HG02798 (cell line): ENCODE measurements at regions not wholly inside any gene's neighbourhood (a gene's known extent, or its start where the extent isn't known, plus 50 kb on each side); places are given as distances from the start of the nearest gene placed in this dataset.
"Not testable (repeated sequence)": the region's sequence is repeated elsewhere in the genome, so short reads cannot be mapped to it uniquely, and the experiment has no call there.

Experiments used
- ATAC-seq: cut with Tn5 transposase; IDR thresholded peaks from one replicate; pipeline ENCODE4 v1.9.1; 2021; ENCODE audit warnings: mild to moderate bottlenecking; ENCODE audit not compliant: unreplicated experiment, poor library complexity

DNA sequence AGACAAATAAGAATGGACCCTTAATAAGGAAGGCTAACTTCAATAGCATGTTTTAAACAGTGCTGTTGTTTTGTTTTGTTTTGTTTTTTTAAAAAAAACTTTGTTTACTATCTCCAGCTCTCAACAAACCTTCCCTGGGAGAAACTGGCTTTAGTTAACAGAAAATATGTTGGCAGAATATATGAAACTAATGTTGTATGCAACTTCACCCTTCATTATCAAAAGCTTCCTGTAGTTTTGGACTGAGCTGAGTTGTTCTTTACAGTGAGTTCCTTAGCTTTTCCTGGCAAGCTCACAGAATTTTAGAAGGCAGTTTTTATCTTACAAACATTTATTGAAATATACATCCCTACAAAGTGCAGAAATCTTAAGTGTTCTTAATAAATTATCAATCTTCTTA, 2480.7 kb upstream of the PCDH20 start:
- ATAC-seq = no peak

DNA sequence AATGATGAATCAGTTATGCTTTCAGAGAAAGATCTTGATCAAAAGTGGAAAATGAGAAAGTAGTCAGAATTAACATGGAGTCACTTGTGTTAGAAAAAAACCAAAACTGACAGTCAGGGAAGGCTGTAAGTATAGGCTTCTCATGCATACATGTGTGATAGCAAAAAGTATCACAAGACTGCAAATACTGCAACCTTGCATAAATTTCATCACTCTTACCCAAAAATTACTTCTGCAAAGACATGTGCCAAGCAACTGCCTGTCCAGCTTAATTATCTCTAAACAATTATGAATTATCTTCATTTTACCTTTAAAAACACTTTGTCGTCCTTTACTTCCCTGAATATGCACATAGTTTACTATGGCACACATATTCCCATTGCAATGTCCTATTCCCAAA, 2466.4 kb upstream of the PCDH20 start:
- no peak for ATAC-seq

DNA sequence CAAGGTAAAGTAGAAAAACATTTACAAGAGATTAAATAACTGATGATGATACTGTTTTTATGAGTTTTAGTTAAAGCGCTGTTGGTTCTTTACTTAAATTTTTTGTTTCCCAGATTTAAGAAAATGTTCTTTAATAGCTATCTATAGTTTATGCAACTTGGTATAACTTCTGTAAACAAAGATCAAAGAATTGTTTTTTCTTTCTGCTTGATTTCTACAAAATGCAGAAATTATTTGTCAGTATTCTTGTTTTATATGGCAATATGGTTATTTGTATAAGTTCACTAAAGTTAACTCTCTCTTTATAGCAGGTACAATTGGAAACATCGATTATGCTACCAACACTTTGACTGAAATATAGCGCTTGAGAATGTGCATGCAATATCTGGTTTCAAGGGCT, 2465.1 kb upstream of the PCDH20 start:
- no peak for ATAC-seq

DNA sequence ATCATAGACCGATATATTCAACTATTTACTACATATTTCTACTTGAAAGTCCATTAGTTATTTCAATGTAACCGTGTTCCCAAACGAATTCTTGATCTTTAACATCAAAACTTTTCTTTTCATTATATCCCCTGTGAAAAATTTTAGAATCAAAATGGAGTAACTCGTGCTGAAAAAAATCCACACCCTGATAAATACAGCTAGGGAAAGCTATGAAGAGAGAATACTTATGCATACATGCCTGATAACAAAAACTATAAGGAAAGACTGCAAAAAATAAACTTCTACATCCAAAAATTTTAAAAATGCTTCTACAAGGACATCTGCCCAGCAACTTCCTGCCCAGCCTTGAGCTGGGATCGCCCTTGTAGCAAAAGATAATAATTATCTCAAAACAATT, 2458.3 kb upstream of the PCDH20 start:
- no peak for ATAC-seq

DNA sequence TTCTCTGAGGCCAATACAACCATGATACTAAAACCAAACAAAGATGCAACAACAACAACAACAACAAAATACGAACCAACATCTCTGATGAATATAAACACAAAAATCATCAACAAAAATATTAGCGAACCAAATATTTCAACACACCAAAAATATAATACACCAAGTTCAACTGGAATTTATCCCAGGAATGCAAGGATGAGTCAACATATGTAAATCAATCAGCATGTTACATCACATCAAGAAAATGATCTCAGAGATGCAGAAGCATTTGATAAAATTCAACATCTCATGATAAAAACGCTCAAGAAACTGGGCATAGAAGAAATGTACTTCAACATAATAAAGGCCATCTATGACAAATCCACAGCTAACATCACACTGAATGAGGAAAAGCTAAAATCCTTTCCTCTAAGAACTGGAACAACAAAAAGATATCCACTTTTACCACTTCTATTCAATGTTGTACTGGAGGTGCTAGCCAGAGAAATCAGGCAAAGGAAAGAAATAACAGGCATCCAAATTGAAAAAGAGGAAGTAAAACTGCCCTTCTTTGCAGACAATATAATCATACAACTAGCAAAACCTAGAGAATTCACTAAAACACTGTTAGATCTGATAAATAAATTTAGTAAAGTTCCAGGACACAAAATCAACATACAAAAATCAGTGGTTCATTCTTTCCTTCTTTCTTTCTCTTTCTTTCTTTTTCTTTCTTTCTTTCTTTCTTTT, 2448.7 kb upstream of the PCDH20 start:
- no peak for ATAC-seq

DNA sequence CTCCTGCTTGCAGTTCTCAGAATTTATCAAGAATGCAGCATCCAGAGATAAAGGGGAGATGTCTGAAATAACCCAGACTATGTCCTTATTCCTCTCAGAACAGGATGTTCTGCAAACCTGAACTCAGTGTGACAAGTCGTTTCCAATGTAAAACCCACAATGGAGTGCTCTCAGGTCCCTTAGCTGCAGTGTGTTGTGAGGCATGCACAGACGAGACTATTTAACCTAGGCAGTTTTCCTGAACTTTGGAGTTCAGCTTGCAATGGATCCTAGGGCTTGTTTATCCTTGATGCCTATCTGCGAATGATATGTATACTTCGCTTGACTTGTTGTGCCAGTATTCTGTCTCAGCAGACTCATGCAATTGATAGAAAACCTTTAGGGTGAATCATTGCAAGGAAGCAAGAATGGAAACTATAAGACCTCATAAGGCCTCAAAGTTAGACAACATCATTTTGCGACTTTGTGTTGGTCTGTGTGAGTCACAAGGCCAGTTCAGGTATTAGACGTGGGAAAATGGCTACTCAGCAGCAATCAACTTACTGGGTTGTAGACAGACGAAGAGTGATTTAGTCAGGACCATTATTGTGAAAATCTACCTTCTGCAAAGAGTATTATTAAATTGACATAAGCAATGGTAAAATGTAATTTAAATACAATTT, 2439.9 kb upstream of the PCDH20 start:
- ATAC-seq = no peak

DNA sequence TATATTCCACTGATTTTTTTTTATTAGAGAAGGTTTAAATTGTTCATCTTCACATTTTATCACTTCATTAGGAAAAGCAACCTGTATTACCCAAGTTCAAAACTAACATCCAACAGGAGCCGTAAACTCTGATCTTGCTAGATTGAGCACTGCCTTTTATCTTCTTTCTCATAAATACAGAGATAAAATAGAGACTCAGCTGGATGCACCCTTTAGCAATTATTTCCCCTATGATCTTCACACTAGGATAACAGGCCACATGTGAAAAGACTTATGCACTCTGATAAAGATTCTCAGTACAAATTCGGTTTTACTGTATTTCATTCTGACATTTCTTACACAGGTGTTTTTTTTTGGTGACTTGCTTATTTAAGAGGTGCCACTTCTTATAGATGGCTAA, 2438.2 kb upstream of the PCDH20 start:
- ATAC-seq = no peak

DNA sequence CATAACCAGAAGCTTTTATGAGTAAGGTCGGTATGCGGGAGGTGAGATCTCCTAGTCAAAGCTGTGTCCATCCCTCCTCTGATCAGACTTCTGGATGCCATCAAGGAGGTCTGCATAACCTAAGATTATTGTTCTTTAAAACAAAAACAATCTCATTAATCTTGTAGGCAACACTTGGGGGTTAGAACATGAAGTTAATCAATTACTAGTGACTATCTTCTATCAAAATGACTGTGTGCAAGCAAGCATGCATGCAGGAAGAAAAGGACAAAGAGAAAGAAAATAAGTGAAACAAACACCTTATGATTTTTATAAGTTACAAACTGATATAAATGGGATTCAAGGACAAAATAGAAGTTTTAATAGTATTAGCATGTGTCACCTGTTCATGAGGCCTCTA, 2435.9 kb upstream of the PCDH20 start:
- no peak for ATAC-seq

DNA sequence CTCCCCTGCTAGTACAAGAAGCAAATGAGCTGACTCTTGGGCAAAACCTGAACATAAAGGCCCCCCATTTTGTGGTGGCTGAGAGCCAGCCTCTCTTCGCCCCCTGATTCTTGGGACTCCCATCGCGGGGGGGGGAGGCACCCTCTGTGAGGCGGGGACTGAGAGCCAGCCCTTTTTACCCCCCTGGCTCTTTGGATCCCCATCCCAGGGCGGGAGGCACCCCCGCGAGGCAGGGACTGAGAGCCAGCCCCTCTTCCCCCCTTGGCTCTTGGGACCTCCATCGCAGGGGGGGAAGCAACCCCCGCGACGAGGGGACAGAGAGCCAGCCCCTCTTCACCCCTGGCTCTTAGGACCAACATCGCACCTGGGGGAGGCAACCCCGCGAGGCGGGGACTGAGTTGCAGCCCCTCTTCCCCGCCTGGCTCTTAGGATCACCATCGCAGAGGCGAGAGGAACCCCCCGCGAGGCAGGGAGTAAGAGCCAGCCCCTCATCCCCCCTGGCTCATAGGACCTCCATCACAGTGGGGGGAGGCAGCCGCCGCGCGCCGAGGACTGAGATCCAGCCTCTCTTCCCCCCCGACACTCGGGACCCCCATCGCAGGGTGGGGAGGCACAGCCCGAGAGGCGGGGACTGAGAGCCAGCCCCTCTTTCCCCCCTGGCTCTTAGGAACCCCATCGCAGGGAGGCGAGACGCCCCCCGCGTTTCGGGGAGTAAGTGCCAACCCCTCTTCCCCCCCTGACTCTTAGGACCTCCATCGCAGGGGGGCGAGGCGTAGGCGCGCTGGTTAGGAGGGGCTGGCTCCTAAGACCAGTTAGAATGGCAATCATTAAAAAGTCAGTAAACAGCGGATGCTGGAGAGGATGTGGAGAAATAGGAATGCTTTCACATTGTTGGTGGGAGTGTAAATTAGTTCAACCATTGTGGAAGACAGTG, 2428.4 kb upstream of the PCDH20 start:
- ATAC-seq = no peak

DNA sequence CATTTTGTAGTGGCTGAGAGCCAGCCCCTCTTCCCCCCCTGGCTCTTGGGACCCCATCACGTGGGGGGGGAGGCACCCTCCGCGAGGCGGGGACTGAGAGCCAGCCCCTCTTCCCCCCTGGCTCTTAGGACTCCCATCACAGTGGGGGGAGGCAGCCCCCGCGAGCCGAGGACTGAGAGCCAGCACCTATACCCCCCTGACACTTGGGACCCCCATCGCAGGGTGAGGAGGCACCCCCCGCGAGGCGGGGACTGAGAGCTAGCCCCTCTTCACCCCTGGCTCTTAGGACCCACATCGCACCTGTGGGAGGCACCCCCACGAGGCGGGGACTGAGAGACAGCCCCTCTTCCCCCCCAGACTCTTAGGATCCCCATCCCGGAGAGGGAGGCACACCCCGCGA, 2426.5 kb upstream of the PCDH20 start:
- ATAC-seq = no peak

DNA sequence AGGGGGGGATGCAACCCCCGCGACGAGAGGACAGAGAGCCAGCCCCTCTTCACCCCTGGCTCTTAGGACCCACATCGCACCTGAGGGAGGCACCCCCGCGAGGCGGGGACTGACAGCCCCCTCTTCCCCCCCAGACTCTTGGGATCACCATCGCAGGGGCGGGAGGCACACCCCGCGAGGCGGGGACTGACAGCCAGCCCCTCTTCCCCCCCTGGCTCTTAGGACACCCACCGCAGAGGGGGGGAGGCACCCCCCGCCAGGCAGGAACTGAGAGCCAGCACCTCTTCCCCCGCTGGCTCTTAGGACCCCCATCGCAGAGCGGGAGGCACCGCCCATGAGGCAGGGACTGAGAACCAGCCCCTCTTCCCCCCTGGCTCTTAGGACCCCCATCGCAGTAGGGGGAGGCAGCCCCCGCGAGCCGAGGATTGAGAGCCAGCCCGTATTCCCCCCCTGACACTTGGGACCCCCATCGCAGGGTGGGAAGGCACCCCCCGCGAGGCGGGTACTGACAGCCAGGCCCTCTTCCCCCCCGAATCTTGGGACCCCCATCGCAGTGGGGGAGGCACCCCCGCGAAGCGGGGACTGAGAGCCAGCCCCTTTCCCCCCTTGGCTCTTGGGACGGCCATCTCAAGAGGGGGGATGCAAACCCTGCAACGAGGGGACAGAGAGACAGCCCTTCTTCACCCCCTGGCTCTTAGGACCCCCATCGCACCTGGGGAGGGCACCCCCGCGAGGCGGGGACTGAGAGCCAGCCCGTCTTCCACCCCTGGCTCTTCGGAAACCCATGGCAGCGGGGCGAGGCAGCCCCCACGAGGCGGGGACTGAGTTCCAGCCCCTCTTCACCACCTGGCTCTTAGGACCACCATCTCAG, 2425.1 kb upstream of the PCDH20 start:
- no peak for ATAC-seq

DNA sequence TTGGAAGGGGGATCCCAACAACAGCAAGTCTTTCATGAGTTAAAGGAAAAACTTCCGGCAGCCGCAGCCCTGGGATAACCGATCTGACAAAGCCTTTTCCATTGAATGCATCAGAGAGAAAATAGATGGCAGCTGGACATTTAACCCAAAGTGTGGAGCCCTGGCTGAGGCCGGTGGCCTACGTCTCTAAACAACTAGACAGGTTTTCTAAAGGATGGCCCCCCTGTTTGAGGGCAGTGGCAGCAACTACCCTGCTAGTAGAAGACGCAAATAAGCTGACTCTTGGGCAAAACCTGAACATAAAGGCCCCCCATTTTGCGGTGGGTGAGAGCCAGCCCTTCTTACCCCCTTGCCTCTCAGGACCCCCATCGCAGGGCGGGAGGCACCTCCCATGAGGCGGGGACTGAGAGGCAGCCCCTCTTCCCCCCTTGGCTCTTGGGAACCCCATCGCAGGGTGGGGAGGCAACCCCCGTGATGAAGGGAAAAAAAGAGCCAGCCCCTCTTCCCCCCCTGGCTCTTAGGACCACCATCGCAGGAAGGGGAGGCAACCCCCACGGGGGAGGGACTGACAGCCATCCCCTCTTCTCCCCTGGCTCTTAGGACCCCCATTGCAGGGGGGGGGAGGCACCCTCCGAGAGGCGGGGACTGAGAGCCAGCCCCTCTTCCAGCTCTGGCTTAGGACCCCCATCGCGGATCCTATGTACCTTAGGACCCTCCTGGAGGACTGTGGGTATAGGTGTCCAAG, 2422.9 kb upstream of the PCDH20 start:
- ATAC-seq = no peak

DNA sequence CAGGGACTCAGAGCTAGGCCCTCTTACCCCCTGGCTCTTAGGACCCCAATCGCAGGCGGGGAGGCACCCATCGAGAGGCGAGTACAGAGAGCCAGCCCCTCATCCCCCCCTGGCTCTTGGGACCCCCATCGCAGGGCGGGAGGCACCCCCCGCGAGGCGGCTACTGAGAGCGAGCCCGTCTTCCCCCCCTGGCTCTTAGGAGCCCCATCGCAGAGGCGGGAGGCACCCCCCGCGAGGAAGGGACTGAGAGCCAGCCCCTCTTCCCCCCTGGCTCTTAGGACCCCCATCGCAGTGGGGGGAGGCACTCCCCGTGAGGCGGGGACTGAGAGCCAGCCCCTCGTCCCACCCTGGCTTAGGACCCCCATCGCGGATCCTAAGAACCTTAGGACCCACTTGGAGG, 2422.1 kb upstream of the PCDH20 start:
- ATAC-seq = not testable (repeated sequence)

DNA sequence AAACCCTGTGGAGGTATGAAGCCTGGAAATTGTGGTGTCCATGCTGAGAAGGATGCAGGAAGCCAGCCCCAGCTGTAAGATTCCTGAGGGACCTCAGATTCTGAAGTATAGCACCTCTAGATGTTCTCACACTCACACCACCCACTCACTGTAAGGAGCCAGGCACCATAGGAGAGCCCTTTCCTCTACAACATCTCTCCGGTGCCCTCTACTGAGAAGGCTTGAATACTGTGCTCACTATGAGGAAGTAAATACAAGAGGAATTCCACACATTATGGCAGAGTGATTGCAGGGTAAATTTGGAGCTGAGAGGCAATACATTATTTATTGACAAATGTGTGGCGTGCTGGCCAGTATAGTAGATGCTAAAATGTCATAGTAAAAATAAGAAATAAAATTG, 2414.0 kb upstream of the PCDH20 start:
- ATAC-seq = peak; percentile 68

DNA sequence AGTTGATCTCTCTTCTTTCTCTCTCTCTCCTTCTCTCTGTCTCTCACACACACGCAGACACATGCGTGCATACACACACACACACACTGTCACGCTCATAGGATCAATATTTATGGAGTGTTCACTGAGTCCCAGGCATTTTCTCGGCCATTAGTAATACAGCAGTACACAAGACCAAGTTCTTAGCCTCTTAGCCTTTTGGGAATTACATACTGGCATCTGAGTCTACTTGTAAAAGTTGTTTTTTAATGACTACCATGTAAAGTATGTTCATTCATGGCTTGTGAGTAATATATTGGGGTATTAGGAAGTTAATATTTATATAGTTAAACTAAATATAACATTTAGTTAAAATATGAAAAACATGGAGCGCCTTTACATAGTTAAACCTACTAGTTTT, 2406.1 kb upstream of the PCDH20 start:
- ATAC-seq = not testable (repeated sequence)

DNA sequence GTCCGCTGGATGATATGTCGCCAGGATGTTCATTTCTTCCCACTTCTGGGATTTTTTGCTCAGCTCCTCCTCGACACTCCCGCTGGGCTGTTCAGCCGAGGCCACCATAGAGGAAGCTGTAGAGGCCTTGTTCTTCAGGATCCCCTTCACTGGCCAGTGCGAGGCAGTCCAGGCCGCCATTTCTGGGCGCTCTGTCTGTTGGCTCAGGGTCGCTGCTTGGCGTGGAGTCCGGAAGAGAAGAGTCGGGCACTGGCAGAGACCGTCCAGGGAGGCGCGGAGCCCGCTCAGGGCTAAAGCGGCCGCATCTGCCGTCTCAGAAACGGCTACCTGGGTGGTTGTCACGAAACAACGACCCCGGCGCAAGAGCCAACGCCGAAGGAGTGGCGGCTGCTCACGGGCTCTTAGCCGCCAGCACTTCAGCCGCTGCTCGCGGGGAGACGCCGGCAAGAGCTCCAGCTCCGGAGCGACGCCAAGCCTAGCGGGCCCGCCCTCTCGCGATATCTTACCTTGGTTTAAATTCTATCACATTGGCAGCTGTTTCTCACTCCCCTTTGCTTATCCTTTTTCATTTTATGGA, 2395.9 kb upstream of the PCDH20 start:
- ATAC-seq = not testable (repeated sequence)

DNA sequence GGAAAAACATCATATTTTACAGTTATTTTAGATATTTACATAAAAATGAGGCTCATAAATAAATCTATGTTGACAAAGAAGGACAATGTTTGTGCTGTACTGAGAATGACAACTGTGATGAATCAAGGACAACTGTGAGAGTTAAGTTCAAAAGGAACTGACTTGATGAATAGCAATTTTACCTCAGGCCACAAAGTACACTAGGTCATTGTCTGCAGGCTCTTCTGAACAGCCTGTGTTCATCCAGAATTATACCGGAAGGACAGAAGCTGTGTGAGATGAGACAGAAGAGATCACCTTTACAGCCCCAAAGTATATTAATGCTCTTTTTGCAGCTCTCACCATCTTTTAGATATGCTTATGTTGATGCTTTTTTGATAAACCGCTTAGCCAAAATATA, 2375.5 kb upstream of the PCDH20 start:
- ATAC-seq = not testable (repeated sequence)

DNA sequence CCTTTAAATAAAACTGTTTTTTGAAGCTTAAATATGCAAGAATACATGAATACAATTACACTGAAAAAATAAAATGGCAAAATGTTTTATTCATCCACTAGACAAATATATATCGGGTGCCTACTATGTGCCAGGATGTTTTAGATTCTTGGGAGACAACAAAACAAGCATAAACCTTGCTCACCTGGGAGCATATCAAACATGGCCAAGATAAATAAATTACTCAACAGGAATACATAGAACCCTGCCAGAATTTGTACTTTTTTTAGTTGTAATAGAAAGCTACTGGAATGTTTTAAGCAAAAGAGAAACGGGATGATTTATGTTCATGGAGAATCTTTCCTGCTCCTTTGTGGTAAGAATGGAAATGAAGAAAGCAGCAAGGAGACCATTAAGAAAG, 2358.5 kb upstream of the PCDH20 start:
- ATAC-seq = no peak

DNA sequence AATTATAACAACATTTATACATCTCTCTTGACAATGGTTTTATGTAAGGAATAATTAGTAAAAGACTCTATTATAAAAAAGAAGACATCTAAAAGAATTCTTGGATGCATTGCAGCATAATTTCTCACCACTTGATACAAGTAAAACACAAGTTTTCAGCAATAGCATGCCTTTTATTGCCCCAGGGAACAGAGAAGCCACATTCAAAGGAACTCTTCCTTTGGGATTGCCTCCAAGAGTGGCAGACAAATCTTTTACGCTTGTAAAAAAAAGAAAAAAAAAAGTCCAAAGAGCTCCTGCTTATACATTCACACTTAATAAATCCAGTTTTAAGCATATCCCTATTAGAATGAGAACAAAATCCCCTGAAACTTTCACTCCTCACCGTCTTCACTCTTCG, 2357.8 kb upstream of the PCDH20 start:
- no peak for ATAC-seq
